AG09319 (cell line): ENCODE measurements at regions not wholly inside any gene's neighbourhood (a gene's known extent, or its start where the extent isn't known, plus 50 kb on each side); places are given as distances from the start of the nearest gene placed in this dataset.

Experiments
- DNase-seq: peaks from one replicate; pipeline ENCODE4 v3.0.0-alpha.2; 2010; ENCODE audit warnings: low read depth; ENCODE audit errors: extremely low read depth
- TF ChIP-seq, protein P1 (sequence below): IDR thresholded peaks from 2 replicates; pipeline ENCODE4 v1.5.1; 2011; ENCODE audit warnings: low read depth, mild to moderate bottlenecking, inconsistent platforms, low read length, moderate library complexity

DNA sequence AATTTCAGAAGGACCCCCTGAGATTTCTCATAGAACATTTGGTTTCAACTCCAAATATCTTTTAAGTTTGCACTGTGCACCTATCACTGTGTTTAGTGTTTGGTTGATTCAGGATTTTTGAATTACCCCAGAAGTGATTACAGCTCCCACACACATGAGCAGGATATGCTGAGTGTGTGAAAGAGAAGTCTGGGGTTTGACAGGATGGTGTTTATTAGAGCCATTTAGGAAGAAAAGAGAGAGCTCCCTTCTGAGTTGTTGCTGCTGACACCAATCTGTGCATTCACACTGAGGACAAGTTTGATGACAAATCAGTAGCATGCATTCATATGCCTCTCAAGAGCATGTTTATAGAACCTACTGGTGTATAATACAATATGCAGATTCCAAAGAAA is 118.1 kb downstream of the RPL22L1 start:
- TF ChIP-seq, protein P1, sequence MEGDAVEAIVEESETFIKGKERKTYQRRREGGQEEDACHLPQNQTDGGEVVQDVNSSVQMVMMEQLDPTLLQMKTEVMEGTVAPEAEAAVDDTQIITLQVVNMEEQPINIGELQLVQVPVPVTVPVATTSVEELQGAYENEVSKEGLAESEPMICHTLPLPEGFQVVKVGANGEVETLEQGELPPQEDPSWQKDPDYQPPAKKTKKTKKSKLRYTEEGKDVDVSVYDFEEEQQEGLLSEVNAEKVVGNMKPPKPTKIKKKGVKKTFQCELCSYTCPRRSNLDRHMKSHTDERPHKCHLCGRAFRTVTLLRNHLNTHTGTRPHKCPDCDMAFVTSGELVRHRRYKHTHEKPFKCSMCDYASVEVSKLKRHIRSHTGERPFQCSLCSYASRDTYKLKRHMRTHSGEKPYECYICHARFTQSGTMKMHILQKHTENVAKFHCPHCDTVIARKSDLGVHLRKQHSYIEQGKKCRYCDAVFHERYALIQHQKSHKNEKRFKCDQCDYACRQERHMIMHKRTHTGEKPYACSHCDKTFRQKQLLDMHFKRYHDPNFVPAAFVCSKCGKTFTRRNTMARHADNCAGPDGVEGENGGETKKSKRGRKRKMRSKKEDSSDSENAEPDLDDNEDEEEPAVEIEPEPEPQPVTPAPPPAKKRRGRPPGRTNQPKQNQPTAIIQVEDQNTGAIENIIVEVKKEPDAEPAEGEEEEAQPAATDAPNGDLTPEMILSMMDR = no peak
- DNase-seq = no peak

GRCh38 chr3:170751083-170751898 is 118.7 kb downstream of the RPL22L1 start:
- TF ChIP-seq, protein P1 = no peak
- DNase-seq = peak; percentile 89

GRCh38 chr3:170750478-170750830 is 119.5 kb downstream of the RPL22L1 start:
- DNase-seq = no peak
- TF ChIP-seq, protein P1 = no peak

DNA sequence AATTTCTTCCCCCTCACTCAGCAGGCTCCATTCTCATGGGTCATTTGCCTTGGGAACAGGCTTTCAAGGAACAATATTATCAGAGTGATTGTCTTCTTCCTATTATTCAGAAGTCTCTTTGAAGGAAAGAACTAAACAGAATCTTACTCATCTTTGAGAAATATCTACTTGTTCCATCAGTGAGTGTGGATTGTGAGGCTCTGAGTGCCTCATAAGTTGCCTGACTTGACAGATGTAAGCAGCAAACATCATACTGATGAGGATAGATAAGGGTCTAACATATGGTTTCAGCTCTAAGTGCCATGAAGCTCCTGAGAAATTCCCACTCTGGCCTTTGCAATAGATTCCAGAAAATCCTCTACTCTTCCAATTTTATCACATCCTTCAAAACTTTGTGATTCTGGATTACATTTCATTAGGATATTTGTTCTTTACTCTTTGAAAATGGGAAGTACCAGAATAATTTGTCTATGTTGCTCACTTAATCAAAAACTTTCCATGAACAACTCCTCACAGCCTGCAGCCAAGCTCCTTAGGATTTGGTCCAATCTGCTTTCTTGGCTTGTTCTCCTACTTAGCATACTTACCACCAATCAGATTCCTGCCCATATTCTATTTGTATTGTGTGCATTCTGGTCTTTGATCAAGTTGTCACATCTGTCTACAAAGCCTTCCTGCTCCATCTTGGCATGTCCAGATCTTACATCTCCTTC is 120.1 kb downstream of the RPL22L1 start:
- DNase-seq = no peak
- TF ChIP-seq, protein P1 = no peak

DNA sequence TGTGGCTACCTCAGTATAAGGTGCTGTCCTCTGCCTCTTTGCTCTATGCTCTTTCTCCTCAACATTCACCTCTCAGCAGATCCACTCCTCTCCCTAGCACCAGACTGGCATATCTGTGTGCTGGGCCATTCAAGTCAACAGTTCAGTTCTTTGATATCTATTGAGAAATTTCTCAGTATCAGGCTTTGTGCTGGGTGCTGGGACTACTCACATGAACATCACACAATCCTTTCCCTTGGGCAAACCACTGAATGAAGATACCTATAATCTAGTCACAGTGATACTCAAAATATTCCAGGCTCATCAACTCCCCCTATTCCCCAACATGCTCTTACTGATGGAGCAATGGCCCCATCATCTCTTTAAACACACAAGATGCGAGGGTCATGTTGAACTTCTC is 120.8 kb downstream of the RPL22L1 start:
- TF ChIP-seq, protein P1 = no peak
- no peak for DNase-seq

DNA sequence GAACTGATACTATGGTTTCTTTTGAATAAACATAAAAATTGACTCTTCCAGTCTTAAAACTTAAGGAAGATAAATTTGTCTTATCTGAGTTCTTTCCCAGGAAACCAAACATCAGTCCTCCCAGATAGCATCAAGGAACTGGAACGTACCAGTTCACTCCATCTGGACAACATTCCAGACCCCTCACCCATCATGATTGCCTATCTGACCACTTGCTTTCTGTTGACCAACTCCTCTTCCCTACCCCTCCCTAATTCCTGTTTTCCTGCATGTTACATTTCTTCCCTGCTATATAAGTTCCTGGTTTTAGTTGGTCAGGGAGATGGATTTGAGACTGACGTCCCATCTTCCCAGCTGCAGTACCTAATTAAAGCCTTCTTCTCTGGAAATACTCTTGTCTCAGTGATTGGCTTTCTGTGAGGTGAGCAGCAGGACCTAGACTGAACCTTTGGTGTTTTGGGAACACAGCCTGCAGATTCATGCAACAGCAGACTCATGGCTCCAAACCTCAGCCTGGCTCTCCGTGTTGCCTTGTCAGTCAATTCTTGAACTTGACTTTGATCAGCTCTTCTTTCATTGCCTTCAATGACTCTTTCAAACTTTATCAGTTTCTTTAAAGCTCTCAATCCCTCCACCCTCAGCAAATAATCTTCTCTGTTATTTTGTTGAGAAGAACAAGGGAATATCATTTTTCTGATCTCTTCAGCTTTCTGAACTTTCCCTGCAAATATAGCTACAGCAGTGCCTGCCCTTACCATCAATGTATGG is 123.6 kb downstream of the RPL22L1 start:
- no peak for DNase-seq
- TF ChIP-seq, protein P1 = no peak
